K562 (cell line): ENCODE measurements at regions not wholly inside any gene's neighbourhood (a gene's known extent, or its start where the extent isn't known, plus 50 kb on each side); places are given as distances from the start of the nearest gene placed in this dataset.

Experiments used
- HNRNPUL1 ChIP-seq: fragments of 200-400 bp; formaldehyde crosslinking; IDR thresholded peaks from 2 replicates; pipeline ENCODE4 v1.6.1; 2017; ENCODE audit warnings: low read length
- NBN ChIP-seq: fragments of 450-650 bp; IDR thresholded peaks from 2 replicates; pipeline ENCODE4 v1.6.1; 2016; ENCODE audit warnings: low read depth, mild to moderate bottlenecking
- PBX2 ChIP-seq, 2 experiments: IDR thresholded peaks in 1 of 2; conservative IDR thresholded peaks in 1 of 2; 2 replicates each; pipeline ENCODE4 v1.6.1; 2016; ENCODE audit warnings: low read depth in 2 of 2, mild to moderate bottlenecking in 1 of 2, missing compliant biosample characterization in 1 of 2, missing genetic modification characterization in 1 of 2, moderate library complexity in 1 of 2

GRCh38 chr19:28334419-28334818, 878.5 kb downstream of the UQCRFS1 start:
- no peak for TF ChIP-seq NBN
- TF ChIP-seq PBX2 (CRISPR knock-in tag; IDR thresholded peaks at IDR 0.05; ENCODE audit: low read depth) = no peak
- TF ChIP-seq PBX2 (tag; conservative IDR thresholded peaks at IDR 0.05; ENCODE audit: low read depth) = no peak
- TF ChIP-seq HNRNPUL1 = no peak
